SJSA1 (cell line): ENCODE measurements at regions not wholly inside any gene's neighbourhood (a gene's known extent, or its start where the extent isn't known, plus 50 kb on each side); places are given as distances from the start of the nearest gene placed in this dataset.
"Not testable (repeated sequence)": the region's sequence is repeated elsewhere in the genome, so short reads cannot be mapped to it uniquely, and the experiment has no call there.

Source experiments
- DNase-seq, 2 experiments: peaks; one replicate each; pipeline ENCODE4 v3.0.0-alpha.2; 2015 to 2020; ENCODE audit warnings: low spot score in 2 of 2, low read depth in 1 of 2
- H3K27ac ChIP-seq: fragments of 250-450 bp; sonication (Bioruptor Pico); 2 replicates; pipeline ENCODE4 v1.5.1; 2020; ENCODE audit warnings: mild to moderate bottlenecking, moderate library complexity
- H3K27me3 ChIP-seq: fragments of 250-450 bp; sonication (Bioruptor Pico); replicated peaks from 2 replicates; pipeline ENCODE4 v1.5.1; 2020; ENCODE audit warnings: mild to moderate bottlenecking, moderate library complexity
- H3K36me3 ChIP-seq: fragments of 250-450 bp; sonication (Bioruptor Pico); 2 replicates; pipeline ENCODE4 v1.5.1; 2020; ENCODE audit warnings: mild to moderate bottlenecking
- H3K4me1 ChIP-seq: fragments of 250-450 bp; sonication (Bioruptor Pico); replicated peaks from 2 replicates; pipeline ENCODE4 v1.6.1; 2021; ENCODE audit warnings: mild to moderate bottlenecking
- H3K4me3 ChIP-seq: fragments of 250-450 bp; sonication (Bioruptor Pico); 2 replicates; pipeline ENCODE4 v1.5.1; 2020; ENCODE audit warnings: mild to moderate bottlenecking
- H3K9me3 ChIP-seq: fragments of 250-450 bp; sonication (Bioruptor Pico); replicated peaks from 2 replicates; pipeline ENCODE4 v1.5.1; 2020; ENCODE audit warnings: mild to moderate bottlenecking

DNA sequence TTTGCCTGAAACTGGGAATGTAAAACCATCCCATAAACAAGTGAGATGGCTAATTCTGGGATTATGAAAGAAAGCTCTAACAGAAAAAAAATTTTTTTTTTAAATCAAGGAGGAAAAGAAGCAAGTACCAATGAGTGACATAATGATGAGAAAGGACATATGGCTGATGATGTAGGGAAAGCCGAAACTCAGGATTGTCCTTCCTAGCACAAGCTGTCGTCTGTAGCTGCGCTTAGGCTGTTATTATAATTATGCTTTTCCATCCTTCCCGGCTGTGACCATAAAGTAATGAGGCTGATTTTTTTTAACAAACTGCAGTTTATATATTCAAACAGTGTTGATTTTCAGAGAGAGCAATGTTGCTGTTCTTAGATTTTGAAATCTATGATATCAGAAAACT lies 209.8 kb upstream of the NOCT start:
- DNase-seq = no peak
- no peaks in the 10 kb centered on the region for H3K4me1 ChIP-seq
- H3K9me3 ChIP-seq = no peaks in the 10 kb centered on the region
- no peak overlapping the region for H3K27ac ChIP-seq
- no peak overlapping the region for H3K4me3 ChIP-seq
- peaks cover 26% of the 10 kb centered on the region for H3K27me3 ChIP-seq
- no peaks in the 10 kb centered on the region for H3K36me3 ChIP-seq

DNA sequence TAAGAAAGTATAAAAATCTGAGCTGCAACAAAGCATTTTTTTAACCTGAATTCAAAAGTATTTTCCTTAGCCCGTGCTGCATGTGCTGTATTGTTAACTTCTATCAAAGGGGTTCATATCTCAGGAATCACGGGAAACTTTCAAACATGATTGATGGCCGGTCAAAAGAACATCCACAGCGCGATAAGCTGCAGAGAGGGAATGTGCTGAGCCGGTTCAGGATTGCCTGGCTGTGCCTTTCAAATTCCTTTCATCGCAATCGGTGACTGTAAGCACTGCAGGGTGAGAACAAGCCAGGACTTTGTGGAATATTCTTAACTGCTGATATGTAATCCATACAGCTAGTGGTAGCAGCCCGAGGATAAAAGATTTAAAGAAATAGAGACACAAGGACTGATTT lies 210.9 kb upstream of the NOCT start:
- Histone ChIP-seq H3K27ac (no peak overlapping the region), H3K27me3 (peaks cover 34% of the 10 kb centered on the region), H3K36me3 (no peaks in the 10 kb centered on the region), H3K4me1 (no peaks in the 10 kb centered on the region), H3K4me3 (no peak overlapping the region), H3K9me3 (no peaks in the 10 kb centered on the region)
- no peak for DNase-seq

DNA sequence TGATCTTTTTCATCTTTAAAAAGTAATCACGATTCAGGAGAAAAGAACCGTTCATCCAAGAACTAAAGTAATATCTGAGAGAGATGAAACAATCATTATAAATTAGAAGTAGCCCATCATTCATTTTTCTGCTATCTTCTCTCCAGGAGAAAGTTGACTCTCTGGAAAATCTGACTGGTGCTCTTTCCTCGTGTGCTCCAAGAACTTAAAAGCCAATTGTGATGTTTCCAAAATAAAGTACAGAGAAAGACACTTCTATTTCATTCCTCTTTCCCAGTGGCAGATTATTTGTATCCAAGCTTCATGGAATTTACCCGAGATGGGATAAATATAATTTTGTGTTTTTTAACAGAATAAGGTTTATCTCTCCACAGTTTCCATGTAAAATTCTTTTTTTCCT lies 212.5 kb upstream of the NOCT start:
- Histone ChIP-seq H3K27me3 (peaks cover 35% of the 10 kb centered on the region), H3K4me3 (no peak overlapping the region), H3K36me3 (no peaks in the 10 kb centered on the region), H3K9me3 (no peaks in the 10 kb centered on the region), H3K4me1 (no peaks in the 10 kb centered on the region), H3K27ac (no peak overlapping the region)
- no peak for DNase-seq

DNA sequence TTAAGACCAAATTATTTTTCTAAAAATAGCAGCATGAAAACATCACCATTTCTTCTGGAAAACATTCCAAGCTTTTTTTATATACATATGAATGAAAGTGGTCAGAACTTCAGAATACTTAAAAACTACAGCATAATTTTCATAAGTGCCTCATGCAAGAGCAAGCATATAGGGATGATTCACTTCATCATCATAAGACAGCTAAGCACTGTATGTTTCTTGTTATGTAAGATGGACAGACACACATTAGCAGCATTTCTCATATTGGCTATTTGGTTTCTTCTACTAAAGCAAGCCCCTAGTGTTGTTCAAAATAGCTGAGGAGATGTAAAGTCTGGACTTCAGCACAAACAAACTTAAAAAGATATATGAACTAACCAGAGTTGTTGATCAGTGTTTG lies 213.1 kb upstream of the NOCT start:
- Histone ChIP-seq H3K27me3 (peaks cover 35% of the 10 kb centered on the region), H3K9me3 (no peaks in the 10 kb centered on the region), H3K27ac (no peak overlapping the region), H3K4me3 (no peak overlapping the region), H3K4me1 (no peaks in the 10 kb centered on the region), H3K36me3 (no peaks in the 10 kb centered on the region)
- no peak for DNase-seq

DNA sequence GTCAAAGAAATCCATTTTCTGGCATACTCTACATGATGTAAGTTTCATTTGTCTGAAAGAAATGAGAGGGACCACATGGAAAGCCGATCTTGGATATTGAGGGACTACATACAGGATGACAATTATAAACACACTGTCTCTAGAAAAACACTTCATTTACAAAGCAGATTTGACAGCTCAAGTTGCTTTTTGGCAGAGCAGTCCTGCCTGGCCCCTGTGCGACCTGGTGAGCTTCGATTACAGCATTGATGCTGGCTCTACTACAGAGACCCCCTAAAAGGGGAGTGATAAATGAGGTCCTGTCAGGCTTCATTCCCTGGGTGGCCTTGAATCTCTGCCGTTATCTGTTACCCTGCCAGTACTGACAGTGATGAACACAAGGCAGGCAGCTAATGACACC lies 215.2 kb upstream of the NOCT start:
- DNase-seq = no peak

DNA sequence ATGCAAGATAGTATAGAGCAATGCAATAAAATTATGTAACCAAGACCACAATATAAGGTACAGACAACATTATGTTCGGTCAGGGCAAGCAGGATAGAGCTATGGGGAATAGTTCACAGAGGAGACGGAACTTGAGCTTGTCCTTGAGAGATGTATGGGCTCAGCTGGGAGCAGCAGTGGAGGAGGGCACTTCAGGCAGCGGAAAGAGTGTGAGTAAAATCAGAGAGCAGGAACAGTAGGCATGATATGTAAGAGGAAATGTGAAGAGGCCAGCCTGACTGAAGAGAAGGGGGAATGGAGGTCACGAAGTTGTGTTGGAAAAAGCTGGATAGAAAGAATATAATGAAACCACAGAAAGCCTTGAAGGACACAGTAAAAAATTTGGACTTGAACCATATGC lies 217.2 kb upstream of the NOCT start:
- no peaks in the 10 kb centered on the region for H3K4me1 ChIP-seq
- no peaks in the 10 kb centered on the region for H3K36me3 ChIP-seq
- no peaks in the 10 kb centered on the region for H3K9me3 ChIP-seq
- no peak overlapping the region for H3K27ac ChIP-seq
- no peak for DNase-seq
- H3K27me3 ChIP-seq = peaks cover 15% of the 10 kb centered on the region
- no peak overlapping the region for H3K4me3 ChIP-seq

More for the DNA sequence above, 215.2 kb upstream of the NOCT start:
- Histone ChIP-seq H3K36me3 (no peaks in the 10 kb centered on the region), H3K4me1 (no peaks in the 10 kb centered on the region), H3K9me3 (no peaks in the 10 kb centered on the region), H3K27ac (no peak overlapping the region), H3K4me3 (no peak overlapping the region), H3K27me3 (peaks cover 21% of the 10 kb centered on the region)

DNA sequence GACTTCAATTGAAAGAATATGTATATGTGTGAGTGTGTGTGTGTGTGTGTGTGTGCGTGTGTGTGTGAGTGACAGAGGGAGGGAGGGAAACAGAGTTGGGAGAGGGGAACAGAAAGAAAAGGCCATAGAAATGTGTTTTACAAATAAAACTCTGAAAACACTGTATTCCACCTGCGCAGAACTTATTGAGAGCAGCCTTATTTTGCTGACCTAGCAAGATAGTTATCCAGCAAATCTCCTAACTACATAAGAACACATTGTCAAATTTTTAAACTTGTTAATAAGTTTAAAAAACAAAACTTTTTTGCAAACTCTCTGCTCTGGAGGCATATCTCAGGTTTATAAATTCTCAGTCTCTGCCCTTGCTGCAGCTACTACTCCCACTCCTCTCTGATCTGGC lies 217.9 kb upstream of the NOCT start:
- Histone ChIP-seq H3K9me3 (no peaks in the 10 kb centered on the region), H3K27ac (no peak overlapping the region), H3K36me3 (no peaks in the 10 kb centered on the region), H3K4me1 (no peaks in the 10 kb centered on the region), H3K4me3 (no peak overlapping the region), H3K27me3 (peaks cover 15% of the 10 kb centered on the region)
- DNase-seq = no peak

DNA sequence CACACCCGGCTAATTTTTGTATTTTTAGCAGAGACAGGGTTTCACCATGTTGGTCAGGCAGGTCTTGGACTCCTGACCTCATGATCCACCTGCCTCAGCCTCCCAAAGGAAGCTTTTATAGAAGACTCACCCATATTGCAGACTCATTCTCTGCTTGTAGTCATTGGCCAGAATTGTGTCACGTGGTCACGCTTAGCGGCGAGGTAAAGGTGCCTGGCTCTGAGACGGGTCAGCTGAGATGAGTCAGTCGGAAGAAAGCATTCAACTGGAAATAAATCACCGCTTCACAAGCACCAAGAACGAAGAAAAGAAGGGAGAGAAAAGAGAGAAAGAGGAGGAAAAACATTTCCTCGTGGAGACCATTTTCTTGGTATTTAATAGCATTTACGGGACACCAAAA lies 218.8 kb upstream of the NOCT start:
- H3K4me1 ChIP-seq = no peaks in the 10 kb centered on the region
- H3K27ac ChIP-seq = no peak overlapping the region
- no peak for DNase-seq
- H3K4me3 ChIP-seq = no peak overlapping the region
- no peaks in the 10 kb centered on the region for H3K36me3 ChIP-seq
- peaks cover 15% of the 10 kb centered on the region for H3K27me3 ChIP-seq
- H3K9me3 ChIP-seq = no peaks in the 10 kb centered on the region

DNA sequence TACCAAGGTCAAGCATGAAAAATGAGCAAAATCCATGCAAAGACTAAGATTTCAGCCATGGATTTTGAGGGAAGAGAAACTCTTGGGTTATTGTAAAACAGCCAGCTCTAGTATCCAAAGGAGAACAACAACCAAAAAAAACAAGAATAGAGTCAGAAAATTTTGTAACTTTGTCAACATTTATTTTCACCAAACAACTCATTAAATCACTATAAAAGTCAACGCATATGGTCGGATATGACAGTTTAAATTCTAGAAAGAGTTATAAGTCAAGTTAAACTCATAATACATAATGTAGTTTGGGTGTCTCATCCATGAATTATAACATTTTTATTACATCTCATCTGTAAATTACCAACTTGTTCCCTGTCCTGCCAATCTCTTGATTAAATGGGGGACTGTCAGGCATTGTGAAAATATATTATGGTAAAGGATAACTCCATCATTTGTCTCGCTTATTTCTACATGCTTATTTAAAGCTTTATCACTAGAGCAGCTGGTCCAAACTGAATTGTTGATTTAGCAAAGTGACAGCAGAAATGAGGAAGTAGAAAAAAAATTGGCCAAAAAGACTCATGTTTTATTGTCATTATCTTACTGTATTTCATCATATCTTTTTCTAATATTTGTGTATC lies 224.8 kb upstream of the NOCT start:
- H3K4me1 ChIP-seq = no peaks in the 10 kb centered on the region
- H3K36me3 ChIP-seq = no peaks in the 10 kb centered on the region
- no peak for DNase-seq
- no peaks in the 10 kb centered on the region for H3K27me3 ChIP-seq
- no peaks in the 10 kb centered on the region for H3K9me3 ChIP-seq
- no peak overlapping the region for H3K27ac ChIP-seq
- H3K4me3 ChIP-seq = no peak overlapping the region

DNA sequence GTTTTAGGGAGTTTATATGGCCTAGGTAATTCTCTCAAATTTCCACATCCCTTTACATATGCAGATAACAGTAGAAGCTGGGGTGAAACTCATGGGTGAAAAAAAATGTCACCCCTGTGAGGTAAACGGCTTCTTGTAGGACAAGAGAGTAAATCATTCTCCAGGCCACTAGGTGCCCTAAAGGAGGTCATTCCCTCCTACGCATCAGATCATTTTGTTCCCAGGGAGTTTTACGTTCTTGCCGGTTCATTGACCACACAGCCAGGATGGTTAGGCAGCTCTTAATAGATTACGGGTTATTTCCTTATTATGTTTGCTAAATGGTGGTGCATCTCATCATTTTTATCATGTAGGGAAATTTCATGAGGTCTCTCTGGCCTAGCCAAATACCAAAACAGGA lies 225.8 kb upstream of the NOCT start:
- Histone ChIP-seq H3K27me3 (no peaks in the 10 kb centered on the region), H3K4me1 (no peaks in the 10 kb centered on the region), H3K4me3 (no peak overlapping the region), H3K27ac (no peak overlapping the region), H3K36me3 (no peaks in the 10 kb centered on the region), H3K9me3 (no peaks in the 10 kb centered on the region)
- no peak for DNase-seq

DNA sequence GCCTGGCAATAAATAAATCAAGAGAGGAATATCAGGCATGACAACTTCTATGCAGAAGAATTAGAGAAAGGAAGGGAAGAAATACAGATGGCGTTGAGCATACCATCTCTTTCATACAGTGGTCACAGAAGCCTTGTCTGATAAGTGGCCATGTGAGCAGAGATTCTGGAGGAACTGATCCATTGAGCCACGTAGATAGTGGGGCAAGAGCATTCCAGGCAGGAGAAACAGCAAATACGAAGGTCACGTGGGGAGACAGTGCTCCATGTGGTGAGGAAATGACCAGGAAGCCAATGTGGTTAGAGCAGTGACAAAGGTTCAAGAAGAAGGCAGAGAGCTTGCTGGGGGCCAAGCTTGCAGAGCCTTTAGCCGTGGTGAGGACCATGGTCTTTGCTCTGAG lies 226.7 kb upstream of the NOCT start:
- no peak for DNase-seq
- Histone ChIP-seq H3K4me3 (no peak overlapping the region), H3K4me1 (no peaks in the 10 kb centered on the region), H3K27ac (no peak overlapping the region), H3K27me3 (no peaks in the 10 kb centered on the region), H3K9me3 (no peaks in the 10 kb centered on the region), H3K36me3 (no peaks in the 10 kb centered on the region)

DNA sequence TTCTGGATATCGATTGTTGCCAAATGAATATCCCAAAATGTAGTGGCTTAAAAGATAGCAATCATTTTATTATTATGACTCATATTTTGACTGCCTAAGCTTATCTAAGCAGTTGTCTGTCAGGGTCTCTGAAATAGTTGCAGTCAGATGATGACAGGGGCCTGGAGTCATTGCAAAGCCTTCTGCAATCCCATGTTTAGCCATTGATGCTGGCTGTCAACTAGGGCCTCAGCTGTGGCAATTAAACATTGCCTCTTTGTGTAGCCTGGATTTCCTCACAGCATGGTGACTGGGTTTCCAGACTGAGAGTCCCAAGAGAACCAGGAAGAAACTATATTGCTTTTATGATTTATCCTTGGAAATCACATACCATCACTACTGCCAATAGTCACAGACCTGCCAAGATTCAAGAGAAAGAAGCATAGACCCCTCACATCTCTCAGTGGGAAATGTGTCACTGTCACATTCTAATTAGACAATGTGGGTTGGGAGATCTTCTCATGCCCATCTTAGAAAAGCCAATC lies 227.3 kb upstream of the NOCT start:
- H3K9me3 ChIP-seq = no peaks in the 10 kb centered on the region
- no peaks in the 10 kb centered on the region for H3K4me1 ChIP-seq
- H3K36me3 ChIP-seq = no peaks in the 10 kb centered on the region
- no peak overlapping the region for H3K4me3 ChIP-seq
- DNase-seq = no peak
- no peaks in the 10 kb centered on the region for H3K27me3 ChIP-seq
- H3K27ac ChIP-seq = no peak overlapping the region

DNA sequence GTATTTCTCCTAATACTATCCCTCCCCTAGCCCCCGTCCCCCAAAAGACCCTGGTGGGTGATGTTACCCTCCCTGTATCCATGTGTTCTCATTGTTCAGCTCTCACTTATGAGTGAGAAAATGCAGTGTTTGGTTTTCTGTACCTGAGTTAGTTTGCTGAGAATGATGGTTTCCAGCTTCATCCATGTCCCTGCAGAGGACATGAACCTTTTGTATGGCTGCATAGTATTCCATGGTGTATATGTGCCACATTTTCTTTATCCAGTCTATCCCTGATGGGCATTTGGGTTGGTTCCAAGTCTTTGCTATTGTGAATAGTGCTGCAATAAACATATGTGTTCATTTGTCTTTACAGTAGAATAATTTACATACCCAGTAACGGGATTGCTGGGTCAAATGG lies 235.8 kb upstream of the NOCT start:
- not testable (repeated sequence) for H3K4me1 ChIP-seq, H3K27me3 ChIP-seq, H3K36me3 ChIP-seq, H3K27ac ChIP-seq, DNase-seq, H3K9me3 ChIP-seq, H3K4me3 ChIP-seq

DNA sequence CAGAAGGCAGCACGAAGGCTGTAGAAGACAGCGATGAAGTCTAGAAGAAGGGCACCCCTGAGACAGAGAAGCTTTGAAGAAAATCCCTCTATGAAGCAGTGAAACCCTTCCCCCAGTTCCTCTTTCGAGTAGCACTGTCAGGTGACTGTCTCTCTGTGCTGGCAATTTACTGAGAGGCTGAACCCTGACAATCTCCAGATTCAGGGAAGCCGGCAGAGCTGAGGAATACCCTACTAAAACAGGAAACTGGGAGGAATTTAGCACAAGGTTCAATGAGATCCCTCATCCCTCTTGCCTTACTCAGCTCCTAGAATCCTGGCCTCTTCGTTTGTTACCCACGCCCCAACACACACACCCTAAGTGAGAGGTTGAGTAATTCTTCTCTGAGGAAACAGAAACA lies 239.7 kb upstream of the NOCT start:
- no peak for DNase-seq
- Histone ChIP-seq H3K27me3 (peaks cover 6% of the 10 kb centered on the region; the same call in 1 of the 2 replicates), H3K4me3 (no peak overlapping the region), H3K9me3 (no peaks in the 10 kb centered on the region), H3K4me1 (no peaks in the 10 kb centered on the region), H3K36me3 (no peaks in the 10 kb centered on the region), H3K27ac (no peak overlapping the region)

DNA sequence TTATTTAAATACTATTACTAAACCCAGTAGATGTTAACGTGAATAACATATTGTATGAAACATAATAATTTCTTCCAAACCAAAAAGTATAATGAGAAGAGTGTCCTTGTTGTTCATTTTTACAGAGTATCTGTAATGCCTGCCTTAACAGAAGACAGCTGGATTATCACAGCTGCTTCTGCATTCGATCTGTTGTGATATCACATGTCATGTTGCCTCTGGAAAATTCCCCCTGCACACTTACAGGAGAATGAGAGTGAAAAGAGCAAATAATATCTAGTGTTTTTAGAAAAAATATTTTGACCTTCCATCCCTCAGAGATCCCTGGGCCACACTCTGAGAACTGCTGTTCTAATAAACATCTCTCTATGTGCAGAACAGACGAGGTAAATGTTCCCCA lies 240.1 kb upstream of the NOCT start:
- Histone ChIP-seq H3K4me1 (no peaks in the 10 kb centered on the region), H3K4me3 (no peak overlapping the region), H3K36me3 (no peaks in the 10 kb centered on the region), H3K27me3 (peaks cover 6% of the 10 kb centered on the region; the same call in 1 of the 2 replicates), H3K9me3 (no peaks in the 10 kb centered on the region), H3K27ac (no peak overlapping the region)
- DNase-seq = no peak
